GM12891 (cell line): ENCODE measurements at regions not wholly inside any gene's neighbourhood (a gene's known extent, or its start where the extent isn't known, plus 50 kb on each side); places are given as distances from the start of the nearest gene placed in this dataset.

ENCODE experiments used
- DNase-seq: peaks from one replicate; pipeline ENCODE4 v3.0.0; 2011; ENCODE audit warnings: low spot score; ENCODE audit not compliant: insufficient read length
- FAIRE-seq: peaks from 2 replicates; lab custom pipeline; 2011; peaks lifted over from hg19 to GRCh38; lab: Jason Lieb, UNC
- PAX5 ChIP-seq: IDR thresholded peaks from 2 replicates; pipeline ENCODE4 v1.6.1; 2011; ENCODE audit warnings: low read length, moderate library complexity, mild to moderate bottlenecking; ENCODE audit not compliant: insufficient read depth, severe bottlenecking
- POLR2A ChIP-seq: IDR thresholded peaks from 2 replicates; pipeline ENCODE4 v1.6.1; 2011; ENCODE audit warnings: low read depth, low read length, control low read depth
- POLR2AphosphoS5 ChIP-seq: IDR thresholded peaks from 2 replicates; pipeline ENCODE4 v1.6.1; 2011; ENCODE audit warnings: low read depth, low read length, control low read depth
- POU2F2 ChIP-seq: IDR thresholded peaks from 2 replicates; pipeline ENCODE4 v1.6.1; 2011; ENCODE audit warnings: low read depth, mild to moderate bottlenecking, control low read depth, low read length, moderate library complexity
- SPI1 ChIP-seq: IDR thresholded peaks from 2 replicates; pipeline ENCODE4 v1.6.1; 2011; ENCODE audit warnings: low read depth, low read length, control low read depth
- TAF1 ChIP-seq: IDR thresholded peaks from 2 replicates; pipeline ENCODE4 v1.6.1; 2011; ENCODE audit warnings: low read depth, low read length, control low read depth

GRCh38 chr7:22667562-22668239 lies 59.3 kb upstream of the IL6 start:
- no peak for TF ChIP-seq SPI1
- no peak for FAIRE-seq
- DNase-seq = no peak

GRCh38 chr7:22667187-22667561 lies 59.8 kb upstream of the IL6 start:
- DNase-seq (no peak), FAIRE-seq (no peak)
- TF ChIP-seq TAF1 (no peak), PAX5 (no peak), POU2F2 (no peak), POLR2AphosphoS5 (no peak), SPI1 (no peak), POLR2A (no peak)

GRCh38 chr7:22666732-22667131 lies 60.3 kb upstream of the IL6 start:
- no peak for DNase-seq
- FAIRE-seq = no peak
- no peak for TF ChIP-seq SPI1
- no peak for TF ChIP-seq POU2F2
- no peak for TF ChIP-seq PAX5
- TF ChIP-seq TAF1 = no peak
- TF ChIP-seq POLR2AphosphoS5 = no peak
- no peak for TF ChIP-seq POLR2A

- DNase-seq = no peak
- FAIRE-seq = no peak
- no peak for TF ChIP-seq TAF1
- TF ChIP-seq POLR2A = no peak
- TF ChIP-seq POLR2AphosphoS5 = no peak
- no peak for TF ChIP-seq POU2F2
- no peak for TF ChIP-seq PAX5
- no peak for TF ChIP-seq SPI1
Measured at GRCh38 chr7:22665923-22666322, 61.1 kb upstream of the IL6 start.

GRCh38 chr7:22664988-22665798 lies 61.8 kb upstream of the IL6 start:
- DNase-seq (no peak), FAIRE-seq (no peak)
- no peak for TF ChIP-seq SPI1
- TF ChIP-seq POU2F2 = no peak

- TF ChIP-seq PAX5 (no peak), POLR2A (no peak), POLR2AphosphoS5 (no peak), TAF1 (no peak), POU2F2 (no peak), SPI1 (no peak)
- FAIRE-seq (no peak), DNase-seq (no peak)
Measured at GRCh38 chr7:22663721-22664120, 63.3 kb upstream of the IL6 start.

GRCh38 chr7:22663357-22663718 lies 63.7 kb upstream of the IL6 start:
- TF ChIP-seq PAX5 (no peak), SPI1 (peak; percentile 51)
- DNase-seq = no peak
- FAIRE-seq = no peak

- DNase-seq = no peak
- FAIRE-seq = peak; percentile 75
- no peak for TF ChIP-seq POLR2A
- no peak for TF ChIP-seq POU2F2
- no peak for TF ChIP-seq SPI1
- no peak for TF ChIP-seq TAF1
- TF ChIP-seq POLR2AphosphoS5 = no peak
- no peak for TF ChIP-seq PAX5
Measured at GRCh38 chr7:22662556-22663356, 64.2 kb upstream of the IL6 start.

- DNase-seq (no peak), FAIRE-seq (no peak)
- TF ChIP-seq POU2F2 = no peak
- no peak for TF ChIP-seq SPI1
- no peak for TF ChIP-seq POLR2AphosphoS5
- TF ChIP-seq TAF1 = no peak
- TF ChIP-seq POLR2A = no peak
- no peak for TF ChIP-seq PAX5
Measured at GRCh38 chr7:22662036-22662435, 65.0 kb upstream of the IL6 start.

GRCh38 chr7:22660732-22661131 lies 66.3 kb upstream of the IL6 start:
- DNase-seq = no peak
- no peak for TF ChIP-seq POU2F2
- no peak for TF ChIP-seq TAF1
- TF ChIP-seq POLR2AphosphoS5 = no peak
- no peak for TF ChIP-seq POLR2A
- TF ChIP-seq SPI1 = no peak
- TF ChIP-seq PAX5 = no peak
- peak; percentile 77 for FAIRE-seq
